HEK293 (cell line): ENCODE measurements at regions not wholly inside any gene's neighbourhood (a gene's known extent, or its start where the extent isn't known, plus 50 kb on each side); places are given as distances from the start of the nearest gene placed in this dataset.

Experiments used
- CTCF ChIA-PET: fragments of 350-600 bp; formaldehyde crosslinking; extraction: SDS; loops from one replicate; lab custom pipeline; 2021; ENCODE audit warnings: antibody characterized with exemption; lab: Yijun Ruan, JAX
- POLR2A ChIA-PET: fragments of 300-600 bp; formaldehyde crosslinking; extraction: SDS; loops from one replicate; lab custom pipeline; 2020; ENCODE audit warnings: antibody characterized with exemption, inconsistent platforms; lab: Yijun Ruan, JAX
- H3K27ac ChIP-seq: fragments of 200-500 bp; sonication (Bioruptor generic); 2 replicates; pipeline ENCODE4 v1.5.1; 2014; ENCODE audit warnings: low read depth, low read length, control low read depth, inconsistent platforms; ENCODE audit errors: extremely low read depth
- H3K36me3 ChIP-seq, 2 experiments: fragments of 200-500 bp in 1 of 2; sonication (Bioruptor generic) in 1 of 2; 1 replicate in 1 of 2; 2 replicates in 1 of 2; pipeline ENCODE4 v1.5.1; 2014 to 2017; ENCODE audit warnings: inconsistent platforms in 2 of 2, low read length in 2 of 2; ENCODE audit not compliant: control insufficient read depth in 2 of 2, insufficient read depth in 1 of 2
- H3K4me1 ChIP-seq: fragments of 200-500 bp; sonication (Bioruptor generic); 2 replicates; pipeline ENCODE4 v1.5.1; 2014; ENCODE audit warnings: mild to moderate bottlenecking, low read length, inconsistent platforms; ENCODE audit not compliant: control insufficient read depth, insufficient read depth
- H3K4me3 ChIP-seq: 2 replicates; pipeline ENCODE4 v1.5.1; 2011; ENCODE audit warnings: low read depth, mild to moderate bottlenecking, control low read depth, low read length, moderate library complexity
- H3K9me3 ChIP-seq: fragments of 200-500 bp; sonication (Bioruptor generic); 2 replicates; pipeline ENCODE4 v1.5.1; 2014; ENCODE audit warnings: low read depth, low read length, inconsistent platforms; ENCODE audit not compliant: control insufficient read depth, insufficient read depth
- AEBP2 ChIP-seq: fragments of 450-650 bp; formaldehyde crosslinking; IDR thresholded peaks from 2 replicates; pipeline ENCODE4 v1.5.1; 2016; ENCODE audit warnings: missing biosample characterization, missing genetic modification characterization, borderline replicate concordance
- EGR2 ChIP-seq: fragments of 450-650 bp; formaldehyde crosslinking; IDR thresholded peaks from 2 replicates; pipeline ENCODE4 v1.5.1; 2016; ENCODE audit warnings: low read depth, missing biosample characterization, missing genetic modification characterization
- KLF16 ChIP-seq: fragments of 450-650 bp; formaldehyde crosslinking; IDR thresholded peaks from 2 replicates; pipeline ENCODE4 v1.5.1; 2017; ENCODE audit warnings: missing biosample characterization, missing genetic modification characterization
- KLF7 ChIP-seq: fragments of 450-650 bp; formaldehyde crosslinking; IDR thresholded peaks from 2 replicates; pipeline ENCODE4 v1.5.1; 2016; ENCODE audit warnings: missing biosample characterization, missing genetic modification characterization, borderline replicate concordance
- ZBTB21 ChIP-seq: fragments of 450-650 bp; formaldehyde crosslinking; IDR thresholded peaks from 2 replicates; pipeline ENCODE4 v1.5.1; 2017; ENCODE audit warnings: missing biosample characterization, missing genetic modification characterization
- ZBTB48 ChIP-seq: fragments of 450-650 bp; formaldehyde crosslinking; IDR thresholded peaks from 2 replicates; pipeline ENCODE4 v1.5.1; 2016; ENCODE audit warnings: missing biosample characterization, missing genetic modification characterization
- ZFP41 ChIP-seq: fragments of 450-650 bp; formaldehyde crosslinking; IDR thresholded peaks from 2 replicates; pipeline ENCODE4 v1.5.1; 2016; ENCODE audit warnings: missing biosample characterization, missing genetic modification characterization, borderline replicate concordance
- ZNF114 ChIP-seq: fragments of 450-650 bp; formaldehyde crosslinking; IDR thresholded peaks from 2 replicates; pipeline ENCODE4 v1.5.0; 2017; ENCODE audit warnings: missing biosample characterization, missing genetic modification characterization
- ZNF221 ChIP-seq: fragments of 450-650 bp; formaldehyde crosslinking; IDR thresholded peaks from 2 replicates; pipeline ENCODE4 v1.5.1; 2017; ENCODE audit warnings: missing biosample characterization, missing genetic modification characterization, borderline replicate concordance
- ZNF280D ChIP-seq: fragments of 450-650 bp; formaldehyde crosslinking; IDR thresholded peaks from 2 replicates; pipeline ENCODE4 v1.5.1; 2016; ENCODE audit warnings: missing biosample characterization, missing genetic modification characterization
- ZNF423 ChIP-seq: fragments of 450-650 bp; formaldehyde crosslinking; IDR thresholded peaks from 2 replicates; pipeline ENCODE4 v1.5.1; 2016; ENCODE audit warnings: missing biosample characterization, missing genetic modification characterization
- ZNF426 ChIP-seq: fragments of 450-650 bp; formaldehyde crosslinking; IDR thresholded peaks from 2 replicates; pipeline ENCODE4 v1.5.1; 2017; ENCODE audit warnings: missing biosample characterization, missing genetic modification characterization, mild to moderate bottlenecking, inconsistent platforms, moderate library complexity
- ZNF48 ChIP-seq: fragments of 450-650 bp; formaldehyde crosslinking; IDR thresholded peaks from 2 replicates; pipeline ENCODE4 v1.5.1; 2016; ENCODE audit warnings: missing biosample characterization, missing genetic modification characterization
- ZNF518A ChIP-seq: fragments of 450-650 bp; formaldehyde crosslinking; conservative IDR thresholded peaks from 2 replicates; pipeline ENCODE4 v1.5.1; 2016; ENCODE audit warnings: low read depth, missing biosample characterization, missing genetic modification characterization
- ZNF549 ChIP-seq: fragments of 450-650 bp; IDR thresholded peaks from 2 replicates; pipeline ENCODE4 v1.5.1; 2018; ENCODE audit warnings: missing biosample characterization, missing genetic modification characterization, mild to moderate bottlenecking, inconsistent platforms, moderate library complexity
- ZNF600 ChIP-seq: fragments of 450-650 bp; formaldehyde crosslinking; IDR thresholded peaks from 2 replicates; pipeline ENCODE4 v1.5.1; 2016; ENCODE audit warnings: missing biosample characterization, missing genetic modification characterization
- ZNF623 ChIP-seq: fragments of 450-650 bp; formaldehyde crosslinking; IDR thresholded peaks from 2 replicates; pipeline ENCODE4 v1.5.1; 2016; ENCODE audit warnings: missing biosample characterization, missing genetic modification characterization
- ZNF843 ChIP-seq: fragments of 450-650 bp; formaldehyde crosslinking; IDR thresholded peaks from 2 replicates; pipeline ENCODE4 v1.5.1; 2016; ENCODE audit warnings: missing biosample characterization, missing genetic modification characterization
- ZSCAN23 ChIP-seq: fragments of 450-650 bp; formaldehyde crosslinking; IDR thresholded peaks from 2 replicates; pipeline ENCODE4 v1.5.1; 2016; ENCODE audit warnings: missing biosample characterization, missing genetic modification characterization
- ZSCAN30 ChIP-seq: fragments of 450-650 bp; IDR thresholded peaks from 2 replicates; pipeline ENCODE4 v1.5.1; 2018; ENCODE audit warnings: missing biosample characterization, mild to moderate bottlenecking, missing genetic modification characterization, moderate library complexity
- TF ChIP-seq, protein P1 (sequence below): fragments of 450-650 bp; formaldehyde crosslinking; IDR thresholded peaks from 2 replicates; pipeline ENCODE4 v1.5.1; 2016; ENCODE audit warnings: missing biosample characterization, missing genetic modification characterization
- TF ChIP-seq, protein P2 (sequence below): fragments of 450-650 bp; formaldehyde crosslinking; IDR thresholded peaks from 2 replicates; pipeline ENCODE4 v1.5.1; 2017; ENCODE audit warnings: missing biosample characterization, mild to moderate bottlenecking, missing genetic modification characterization, moderate library complexity

DNA sequence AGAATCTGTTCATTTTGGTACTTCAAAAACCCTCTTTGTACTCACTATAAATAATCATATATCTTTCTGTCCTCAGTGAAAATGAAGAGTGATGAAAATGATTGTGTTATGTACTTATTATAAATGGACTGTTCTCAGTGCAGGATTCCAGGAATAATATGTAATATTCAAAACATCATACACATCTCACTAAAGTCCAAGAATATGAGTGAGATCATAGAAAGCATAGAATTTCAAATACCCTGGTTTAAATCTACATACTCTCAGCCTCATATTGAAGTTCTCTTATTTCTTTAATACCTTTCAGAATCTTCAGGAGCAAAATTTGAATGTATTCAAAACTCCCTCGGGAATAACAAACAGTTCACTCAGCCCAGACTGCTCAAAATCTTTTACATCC is 868.0 kb downstream of the SLITRK6 start:
- H3K4me3 ChIP-seq: no peak overlapping the region
- POLR2A ChIA-PET: no interaction called here
- H3K4me1 ChIP-seq: no peaks in the 10 kb centered on the region
- H3K27ac ChIP-seq: no peak overlapping the region
- CTCF ChIA-PET: no interaction called here
- TF ChIP-seq ZNF48 (tag by site-specific recombination) (no peak), ZFP41 (tag by site-specific recombination) (no peak), ZBTB21 (no peak), ZNF426 (tag by site-specific recombination) (no peak), ZNF843 (tag by site-specific recombination) (no peak), ZNF623 (no peak), ZBTB48 (no peak), ZNF114 (tag by site-specific recombination) (no peak), ZNF221 (tag by site-specific recombination) (no peak), EGR2 (tag by site-specific recombination) (no peak), ZNF280D (no peak), ZNF423 (tag by site-specific recombination) (no peak), ZSCAN30 (tag by site-specific recombination) (no peak), ZSCAN23 (no peak), ZNF549 (no peak), AEBP2 (tag by site-specific recombination) (no peak)
- TF ChIP-seq, protein P1, sequence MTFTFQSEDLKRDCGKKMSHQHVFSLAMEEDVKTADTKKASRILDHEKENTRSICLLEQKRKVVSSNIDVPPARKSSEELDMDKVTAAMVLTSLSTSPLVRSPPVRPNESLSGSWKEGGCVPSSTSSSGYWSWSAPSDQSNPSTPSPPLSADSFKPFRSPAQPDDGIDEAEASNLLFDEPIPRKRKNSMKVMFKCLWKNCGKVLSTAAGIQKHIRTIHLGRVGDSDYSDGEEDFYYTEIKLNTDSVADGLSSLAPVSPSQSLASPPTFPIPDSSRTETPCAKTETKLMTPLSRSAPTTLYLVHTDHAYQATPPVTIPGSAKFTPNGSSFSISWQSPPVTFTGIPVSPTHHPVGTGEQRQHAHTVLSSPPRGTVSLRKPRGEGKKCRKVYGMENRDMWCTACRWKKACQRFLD (tag by site-specific recombination): no peak
- TF ChIP-seq, protein P2, sequence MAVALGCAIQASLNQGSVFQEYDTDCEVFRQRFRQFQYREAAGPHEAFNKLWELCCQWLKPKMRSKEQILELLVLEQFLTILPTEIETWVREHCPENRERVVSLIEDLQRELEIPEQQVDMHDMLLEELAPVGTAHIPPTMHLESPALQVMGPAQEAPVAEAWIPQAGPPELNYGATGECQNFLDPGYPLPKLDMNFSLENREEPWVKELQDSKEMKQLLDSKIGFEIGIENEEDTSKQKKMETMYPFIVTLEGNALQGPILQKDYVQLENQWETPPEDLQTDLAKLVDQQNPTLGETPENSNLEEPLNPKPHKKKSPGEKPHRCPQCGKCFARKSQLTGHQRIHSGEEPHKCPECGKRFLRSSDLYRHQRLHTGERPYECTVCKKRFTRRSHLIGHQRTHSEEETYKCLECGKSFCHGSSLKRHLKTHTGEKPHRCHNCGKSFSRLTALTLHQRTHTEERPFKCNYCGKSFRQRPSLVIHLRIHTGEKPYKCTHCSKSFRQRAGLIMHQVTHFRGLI (tag by site-specific recombination): no peak
- no peaks in the 10 kb centered on the region for H3K9me3 ChIP-seq
- no peaks in the 10 kb centered on the region for H3K36me3 ChIP-seq

DNA sequence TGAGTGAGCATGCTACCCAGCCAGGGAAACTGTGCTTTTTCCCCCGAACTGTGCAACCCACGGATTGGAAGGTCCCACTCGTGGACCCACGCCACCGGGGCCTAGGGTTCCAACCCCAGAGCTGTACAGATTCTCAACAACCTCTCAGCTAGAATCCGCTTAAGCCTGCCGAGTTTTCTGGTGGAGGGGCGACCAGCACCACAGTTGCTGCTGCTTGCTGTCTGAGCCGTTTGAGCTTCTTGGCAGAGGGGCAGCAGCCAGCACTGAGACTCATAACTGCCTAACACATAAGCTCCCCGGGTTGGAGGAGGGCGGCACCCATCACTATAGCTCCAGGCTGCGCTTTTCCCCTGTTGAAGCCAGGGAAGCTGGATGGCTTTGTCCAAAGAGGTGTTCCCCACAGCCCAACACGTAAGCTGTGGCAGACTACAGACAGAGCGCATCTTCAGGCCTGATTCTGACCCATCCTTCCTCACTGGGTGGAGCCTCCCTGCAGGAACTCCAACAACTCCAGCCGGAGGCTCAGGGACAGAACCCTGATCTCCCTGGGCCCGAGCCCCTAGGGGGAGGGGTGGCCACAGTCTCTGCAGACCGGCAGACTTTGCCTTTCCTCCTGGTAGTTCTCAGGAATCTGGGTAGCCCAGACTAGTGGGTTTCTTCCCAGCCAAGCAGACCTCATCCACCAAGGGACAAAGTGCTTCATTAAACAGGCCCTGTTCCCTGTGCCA is 871.6 kb downstream of the SLITRK6 start:
- ChIA-PET CTCF (no interaction called here), POLR2A (no interaction called here)
- no peaks in the 10 kb centered on the region for H3K36me3 ChIP-seq
- no peak overlapping the region for H3K4me3 ChIP-seq
- H3K9me3 ChIP-seq: no peaks in the 10 kb centered on the region
- no peaks in the 10 kb centered on the region for H3K4me1 ChIP-seq
- no peak overlapping the region for H3K27ac ChIP-seq
- TF ChIP-seq ZNF600 (tag by site-specific recombination) (no peak), KLF7 (tag by site-specific recombination) (no peak), KLF16 (tag by site-specific recombination) (no peak), ZNF518A (tag by site-specific recombination) (no peak), ZNF48 (tag by site-specific recombination) (no peak)
